ENCODE measurements at regions not wholly inside any gene's neighbourhood (a gene's known extent, or its start where the extent isn't known, plus 50 kb on each side); places are given as distances from the start of the nearest gene placed in this dataset.
A peak's percentile ranks its signal among the peaks of the same experiment; 100 is the strongest.
"Not testable (repeated sequence)": the region's sequence is repeated elsewhere in the genome, so short reads cannot be mapped to it uniquely, and the experiment has no call there.

- DNase-seq, result no peak
These were observed 329.8 kb upstream of the EPHA7 start for GRCh38 chr6:93749191-93749590.

GRCh38 chr6:93746892-93747291 is 327.5 kb upstream of the EPHA7 start:
- peak; percentile 16 for DNase-seq

GRCh38 chr6:93745306-93745705 is 325.9 kb upstream of the EPHA7 start:
- no peak for DNase-seq

DNA sequence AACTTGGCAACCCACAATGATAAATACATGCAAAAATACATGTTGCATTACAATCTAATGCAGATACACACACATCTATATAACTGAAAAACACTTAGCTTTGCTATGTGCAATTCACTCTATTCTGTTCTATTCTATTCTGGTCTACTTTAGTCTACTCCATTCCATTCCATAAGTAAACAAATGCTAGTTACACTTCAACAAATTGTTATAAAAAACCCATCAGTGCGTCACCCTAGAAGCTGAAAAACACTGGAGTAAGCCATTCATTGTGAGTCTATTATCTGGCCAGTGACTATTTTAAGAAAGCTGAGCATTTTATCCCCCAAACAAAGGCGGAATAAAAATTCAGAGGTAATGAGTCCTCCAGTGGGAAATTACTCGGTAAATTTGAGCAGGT is 315.7 kb upstream of the EPHA7 start:
- DNase-seq, result no peak

GRCh38 chr6:93731306-93731705 is 311.9 kb upstream of the EPHA7 start:
- DNase-seq, result no peak

GRCh38 chr6:93728150-93728549 is 308.8 kb upstream of the EPHA7 start:
- DNase-seq, result no peak

GRCh38 chr6:93727447-93727846 is 308.1 kb upstream of the EPHA7 start:
- no peak for DNase-seq

GRCh38 chr6:93721386-93722048 is 302.2 kb upstream of the EPHA7 start:
- peak; percentile 68 for DNase-seq

DNA sequence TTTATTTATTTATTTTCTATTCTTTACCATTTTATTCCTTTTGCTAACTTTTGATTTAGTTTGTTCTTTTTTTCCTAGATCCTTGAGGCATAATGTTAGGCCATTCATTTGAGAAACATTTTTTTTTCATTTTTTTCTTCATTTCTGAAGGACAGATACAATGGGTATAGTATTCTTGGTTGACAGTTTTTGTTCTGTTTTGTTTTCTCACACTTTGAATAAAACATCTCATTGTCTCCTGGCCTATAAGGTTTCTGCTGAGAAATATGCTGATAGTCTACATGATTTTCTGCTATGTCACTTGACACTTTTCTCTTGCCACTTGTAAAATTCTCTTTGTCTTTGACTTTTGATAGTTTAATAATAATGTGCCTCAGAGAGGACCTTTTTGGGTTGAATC is 294.6 kb upstream of the EPHA7 start:
- no peak for DNase-seq

DNA sequence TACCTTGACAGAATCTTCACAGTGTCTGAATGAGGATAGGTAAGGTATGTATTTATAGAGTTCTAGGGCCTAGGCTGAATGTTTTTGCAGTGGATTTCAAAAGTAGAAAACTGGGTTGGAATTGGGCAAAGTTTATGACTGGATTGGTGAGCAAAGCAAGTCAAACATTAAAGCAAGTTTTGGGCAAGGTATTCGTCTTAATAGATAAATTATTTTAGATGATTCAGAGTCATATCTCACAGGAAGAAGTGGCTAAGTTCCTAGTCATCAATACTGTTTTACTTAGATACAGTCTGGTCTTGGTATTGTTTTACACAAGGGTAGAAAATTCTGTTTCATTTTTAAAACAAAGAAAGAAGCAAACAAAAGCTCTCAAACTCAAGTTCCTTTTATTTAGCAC is 284.1 kb upstream of the EPHA7 start:
- DNase-seq, result no peak

GRCh38 chr6:93701526-93701925 is 282.2 kb upstream of the EPHA7 start:
- DNase-seq, result no peak

GRCh38 chr6:93685494-93685893 is 266.1 kb upstream of the EPHA7 start:
- DNase-seq, result no peak

GRCh38 chr6:93684339-93684738 is 265.0 kb upstream of the EPHA7 start:
- no peak for DNase-seq

DNA sequence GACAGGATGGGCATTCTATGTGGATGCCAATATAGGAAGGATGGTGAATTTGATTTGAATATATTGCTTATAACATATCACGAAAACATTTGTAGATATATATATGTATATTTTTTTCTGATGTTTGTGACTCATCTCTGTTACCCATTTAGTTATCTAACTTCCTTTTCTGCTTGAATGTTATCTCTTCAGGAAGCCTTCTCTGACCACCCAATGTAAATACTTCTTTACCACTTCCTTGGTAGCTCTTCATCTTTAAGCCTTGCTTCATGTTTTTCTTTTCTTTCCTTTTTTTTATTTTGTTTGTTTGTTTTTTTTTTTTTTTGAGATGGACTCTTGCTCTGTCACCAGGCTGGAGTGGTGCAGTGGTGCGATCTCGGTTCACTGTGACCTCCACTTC is 260.5 kb upstream of the EPHA7 start:
- no peak for DNase-seq

GRCh38 chr6:93678841-93679454 is 259.6 kb upstream of the EPHA7 start:
- no peak for DNase-seq

DNA sequence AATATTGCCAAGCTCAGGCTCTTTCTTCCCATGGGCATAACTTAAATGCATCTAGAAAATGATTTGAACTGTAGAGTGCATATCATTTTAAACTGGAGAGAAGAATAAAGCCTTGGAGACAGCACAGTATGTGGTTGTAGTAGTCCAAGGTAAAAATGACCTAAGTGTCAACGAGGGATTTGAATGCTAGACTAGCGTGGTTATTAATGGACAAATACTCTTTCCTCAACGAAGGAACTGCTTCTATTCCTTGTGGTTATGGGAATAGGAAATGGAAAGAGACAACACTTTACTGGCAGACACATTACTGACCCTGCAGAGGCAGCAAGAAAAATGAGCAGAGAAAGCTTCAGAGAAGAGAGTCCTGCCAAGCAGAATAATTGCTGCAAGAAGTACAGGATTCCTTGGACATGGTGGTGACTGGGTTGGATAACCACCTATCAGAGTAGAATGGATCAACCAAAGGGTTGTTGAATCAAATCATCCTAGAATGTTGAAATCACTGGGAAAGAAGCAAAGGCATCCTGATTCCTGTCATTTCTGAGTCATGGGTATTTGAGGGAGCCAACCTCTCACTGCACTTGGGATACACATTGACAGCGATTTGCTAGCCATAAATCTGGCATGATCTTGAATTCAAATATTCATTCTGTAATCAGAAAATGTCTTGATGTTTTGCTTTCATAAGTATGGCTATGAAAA is 258.1 kb upstream of the EPHA7 start:
- DNase-seq, result no peak

DNA sequence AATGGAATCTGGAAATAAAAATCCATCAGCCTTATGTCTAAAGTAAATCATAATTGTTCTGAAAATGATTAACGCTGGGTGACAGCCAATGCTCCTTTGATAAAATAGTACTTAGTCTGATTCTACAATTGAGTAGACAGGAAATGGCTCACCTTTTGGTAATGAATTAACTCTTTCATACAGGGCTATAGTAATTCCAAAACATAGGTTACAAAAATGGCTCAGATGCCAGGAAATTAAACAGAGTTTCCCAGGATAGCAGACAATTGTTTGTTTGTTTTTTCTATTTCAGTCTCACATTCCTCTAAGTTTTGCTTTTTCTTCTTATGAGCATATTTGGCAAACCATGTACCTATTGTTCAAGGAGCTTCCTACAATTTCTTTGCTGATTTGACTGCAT is 257.2 kb upstream of the EPHA7 start:
- DNase-seq, result no peak

DNA sequence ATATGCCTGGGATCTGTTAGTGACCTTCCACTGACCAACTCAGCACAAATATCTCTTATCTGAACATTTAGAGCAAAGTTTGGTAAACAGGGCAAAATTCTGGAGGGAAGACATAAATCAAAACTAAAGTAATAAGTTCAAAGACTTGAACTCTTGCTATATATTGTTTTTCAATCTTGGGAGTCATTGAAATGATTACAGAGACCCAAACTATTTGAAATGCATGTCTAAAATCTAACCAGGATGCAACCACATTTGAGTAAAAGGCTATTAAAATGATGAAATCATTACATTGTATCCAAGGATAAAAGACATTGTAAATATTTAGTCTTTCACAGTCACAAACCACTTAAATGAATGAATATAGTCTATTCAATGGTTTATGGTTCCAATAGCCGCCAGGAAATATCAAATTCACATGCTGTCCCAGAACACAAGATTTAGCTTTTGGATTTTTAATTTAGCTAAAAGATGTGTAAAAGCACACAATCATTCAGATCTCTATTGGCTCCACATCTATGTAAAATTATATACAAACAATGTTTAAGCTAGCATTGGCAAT is 256.6 kb upstream of the EPHA7 start:
- no peak for DNase-seq

DNA sequence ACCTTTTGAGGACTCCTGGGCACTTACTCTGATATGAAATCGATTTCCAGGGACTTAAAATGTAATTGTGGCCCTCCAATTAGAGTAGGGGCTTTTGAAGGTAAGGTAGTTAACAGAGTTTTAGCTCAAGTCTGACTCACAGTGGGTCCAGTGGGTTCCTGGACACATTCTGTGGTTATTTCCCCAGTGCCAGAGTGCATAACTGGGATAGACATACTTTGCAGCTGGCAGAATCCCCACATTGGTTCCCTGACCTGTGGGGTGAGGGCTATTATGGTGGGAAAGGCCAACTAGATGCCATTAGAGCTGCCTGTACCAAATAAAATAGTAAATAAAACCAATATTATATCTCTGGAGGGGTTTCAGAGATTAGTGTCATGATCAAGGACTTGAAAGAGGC is 243.8 kb upstream of the EPHA7 start:
- no peak for DNase-seq

GRCh38 chr6:93654548-93654947 is 235.2 kb upstream of the EPHA7 start:
- DNase-seq, result no peak

GRCh38 chr6:93644611-93645010 is 225.3 kb upstream of the EPHA7 start:
- no peak for DNase-seq

DNA sequence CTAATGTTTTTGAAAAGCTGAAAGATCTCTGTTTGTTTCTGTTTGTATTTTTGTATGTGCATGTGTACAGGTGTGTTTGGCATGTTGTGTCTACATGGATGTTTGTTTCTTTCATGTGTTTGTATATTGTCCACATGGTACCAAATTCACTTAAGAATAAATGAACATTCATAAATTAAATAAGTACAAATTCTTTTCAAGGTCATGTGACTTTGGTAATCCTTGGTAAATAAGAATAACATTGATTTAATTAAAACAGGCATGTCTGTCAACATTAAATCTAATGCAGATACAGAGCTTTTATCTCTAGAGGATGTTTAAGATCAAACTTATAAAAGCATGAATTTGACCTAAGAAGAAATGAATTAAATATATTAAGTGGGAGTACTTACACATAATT is 219.8 kb upstream of the EPHA7 start:
- DNase-seq, result no peak

DNA sequence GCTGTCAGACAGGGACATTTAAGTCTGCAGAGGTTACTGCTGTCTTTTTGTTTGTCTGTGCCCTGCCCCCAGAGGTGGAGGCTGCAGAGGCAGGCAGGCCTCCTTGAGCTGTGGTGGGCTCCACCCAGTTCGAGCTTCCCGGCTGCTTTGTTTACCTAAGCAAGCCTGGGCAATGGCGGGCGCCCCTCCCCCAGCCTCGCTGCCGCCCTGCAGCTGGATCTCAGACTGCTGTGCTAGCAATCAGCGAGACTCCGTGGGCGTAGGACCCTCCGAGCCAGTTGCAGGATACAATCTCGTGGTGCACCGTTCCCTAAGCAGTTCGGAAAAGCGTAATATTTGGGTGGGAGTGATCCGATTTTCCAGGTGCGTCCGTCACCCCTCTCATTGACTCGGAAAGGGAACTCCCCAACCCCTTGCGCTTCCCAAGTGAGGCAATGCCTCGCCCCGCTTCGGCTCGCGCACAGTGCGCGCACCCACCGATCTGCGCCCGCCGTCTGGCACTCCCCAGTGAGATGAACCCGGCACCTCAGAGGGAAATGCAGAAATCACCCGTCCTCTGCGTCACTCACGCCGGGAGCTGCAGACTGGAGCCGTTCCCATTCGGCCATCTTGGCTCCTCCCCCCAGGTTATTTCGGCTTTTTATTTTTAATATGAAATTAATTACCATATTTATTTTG is 217.8 kb upstream of the EPHA7 start:
- DNase-seq, result not testable (repeated sequence)

GRCh38 chr6:93624408-93624807 is 205.0 kb upstream of the EPHA7 start:
- DNase-seq, result peak; percentile 83

Measured in NCI-H82 (cell line).